DMS 273 (cell line): ENCODE measurements at regions not wholly inside any gene's neighbourhood (a gene's known extent, or its start where the extent isn't known, plus 50 kb on each side); places are given as distances from the start of the nearest gene placed in this dataset.

Experiments
- DNase-seq: peaks from one replicate; lab custom pipeline; 2025; ENCODE audit not compliant: unreplicated experiment; lab: John Stamatoyannopoulos, UW

DNA sequence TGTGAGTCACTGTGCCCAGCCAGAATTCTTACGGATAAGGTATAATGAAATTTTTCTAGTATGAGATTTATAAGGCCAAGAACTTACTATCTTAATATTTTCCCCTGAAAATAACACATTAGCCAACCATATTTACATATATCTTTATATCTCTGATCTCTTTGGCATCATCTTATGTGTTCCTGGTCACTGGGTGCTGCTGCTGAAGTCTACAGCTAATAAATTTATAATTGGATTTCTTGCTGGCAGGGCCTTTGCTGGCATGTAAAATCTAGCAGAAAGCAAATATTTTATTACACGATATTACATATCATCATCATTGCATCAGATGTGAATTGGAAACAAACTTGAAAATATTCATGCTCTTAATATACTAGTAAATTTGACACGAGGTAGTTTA, 590.7 kb downstream of the ANXA1 start:
- DNase-seq = no peak

DNA sequence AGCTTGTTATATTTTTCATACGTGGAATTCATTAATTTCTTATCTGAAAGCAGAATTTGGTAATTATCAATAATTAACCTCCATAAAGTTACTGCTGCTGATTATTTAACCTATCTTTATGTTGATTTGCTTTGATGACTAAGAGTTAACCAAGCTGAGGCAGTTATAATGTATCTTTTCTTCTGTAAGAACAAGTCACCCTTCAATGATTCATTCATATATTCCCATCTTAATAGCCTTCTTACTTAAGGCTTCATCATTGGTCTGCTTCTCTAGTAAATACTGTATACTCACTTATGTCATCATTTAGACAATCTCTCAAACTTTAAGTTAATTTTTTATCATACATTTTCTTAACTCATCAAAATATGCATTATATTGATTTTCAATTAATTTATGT, 592.2 kb downstream of the ANXA1 start:
- no peak for DNase-seq

DNA sequence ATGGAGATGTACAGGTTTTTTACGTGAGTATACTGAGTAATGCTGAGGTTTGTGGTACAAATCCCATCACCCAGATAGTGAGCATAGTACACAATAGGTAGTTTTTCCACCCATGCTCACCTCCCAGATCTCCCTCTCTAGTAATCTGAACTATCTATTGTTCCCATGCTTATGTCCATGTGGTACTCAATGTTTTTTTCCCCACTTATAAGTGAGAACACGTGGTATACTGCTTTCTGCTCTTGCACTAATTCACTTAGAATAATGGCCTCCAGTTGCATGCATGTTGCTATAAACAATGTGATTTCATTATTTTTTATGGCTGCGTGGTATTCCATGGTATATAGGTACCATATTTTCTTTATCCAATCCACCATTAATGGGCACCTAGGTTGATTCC, 593.9 kb downstream of the ANXA1 start:
- no peak for DNase-seq

DNA sequence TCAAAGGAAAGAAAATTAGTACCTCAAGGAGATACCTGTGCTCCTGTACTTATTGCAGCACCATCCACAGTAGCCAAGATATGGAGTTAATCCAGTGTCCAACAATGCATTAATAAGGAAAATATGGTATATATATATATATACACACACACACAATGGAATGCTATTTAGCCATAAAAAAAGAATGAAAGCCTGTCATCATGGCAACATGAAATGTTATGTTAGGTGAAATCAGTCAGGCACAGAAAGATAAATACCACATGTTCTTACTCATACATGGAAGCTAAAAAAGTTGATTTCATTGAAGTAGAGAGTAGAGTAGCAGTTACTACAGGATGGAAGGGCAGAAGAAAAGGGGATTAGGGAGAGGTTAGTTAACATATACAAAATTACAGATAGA, 601.5 kb downstream of the ANXA1 start:
- no peak for DNase-seq

DNA sequence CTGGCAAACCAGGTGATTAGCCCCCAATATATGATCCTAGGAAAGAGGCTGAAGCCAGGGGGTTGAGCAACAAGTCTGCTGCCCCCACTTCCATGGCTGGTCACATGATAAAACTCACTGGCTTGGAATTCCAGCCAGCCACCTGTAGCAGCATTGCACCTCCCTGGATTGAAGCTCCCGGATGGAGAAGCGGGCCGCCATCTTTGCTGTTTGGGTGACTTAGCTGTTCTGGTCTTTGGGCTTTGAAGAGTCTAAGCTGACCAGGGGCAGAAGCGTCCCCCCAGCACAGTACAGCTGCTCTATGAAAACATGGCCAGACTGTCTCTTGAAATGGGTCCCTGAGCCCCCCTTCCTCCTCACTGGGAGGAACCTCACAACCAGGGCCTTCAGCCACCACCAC, 610.2 kb downstream of the ANXA1 start:
- DNase-seq = no peak

DNA sequence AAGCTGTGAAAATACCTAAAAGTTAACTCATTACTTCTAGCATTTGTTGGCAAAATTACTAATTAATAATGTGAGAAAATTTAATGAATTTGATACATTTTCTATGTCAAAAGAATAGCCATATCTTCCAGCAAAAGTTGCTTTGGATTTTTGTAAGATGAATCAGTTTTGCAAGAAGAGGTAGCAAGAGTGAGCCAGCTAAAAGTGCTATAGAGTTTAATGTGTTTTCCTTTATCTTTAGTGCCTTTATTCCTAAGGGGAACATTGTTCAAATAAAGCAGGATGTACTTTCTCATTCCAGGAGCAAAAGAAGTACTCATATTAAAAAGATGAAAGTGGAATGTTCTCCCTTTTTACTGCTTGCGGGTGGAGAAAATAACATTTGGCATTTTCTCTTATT, 622.2 kb downstream of the ANXA1 start:
- DNase-seq = no peak

DNA sequence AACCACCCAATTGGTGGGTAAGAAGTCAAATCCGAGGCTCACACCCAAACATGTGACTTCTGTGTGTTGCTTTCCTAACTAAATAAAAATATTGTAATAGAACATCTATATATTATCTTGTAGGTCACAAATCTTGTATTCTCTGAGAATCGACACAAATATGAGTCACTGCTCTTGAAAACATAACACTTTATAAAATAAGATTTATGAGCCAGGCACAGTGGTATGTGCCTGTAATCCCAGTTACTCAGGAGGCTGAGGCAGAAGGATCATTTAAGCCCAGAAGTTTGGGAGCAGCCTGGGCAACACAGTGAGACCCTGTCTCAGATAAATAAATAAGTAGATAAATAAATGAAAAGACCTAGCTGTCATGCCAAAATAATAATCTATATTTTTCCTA, 624.1 kb downstream of the ANXA1 start:
- DNase-seq = no peak

DNA sequence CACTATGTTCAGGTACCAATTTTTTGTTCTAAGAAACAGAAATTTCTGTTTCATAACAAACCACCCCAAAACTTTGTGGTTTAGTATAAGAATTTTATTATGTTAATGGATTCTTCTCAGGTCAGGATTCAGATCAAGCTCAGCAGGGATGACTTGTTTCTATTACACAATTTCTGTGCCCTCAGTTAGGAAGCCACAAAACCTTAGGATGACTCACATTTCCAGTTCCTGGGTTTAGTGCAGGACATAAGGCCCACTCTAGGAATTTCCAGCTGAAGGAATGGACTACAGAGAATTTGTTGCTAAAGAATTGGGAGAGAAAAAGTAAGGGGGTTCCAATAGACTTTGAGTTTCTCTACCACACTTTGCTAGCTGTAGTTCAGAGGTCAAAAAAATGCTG, 629.3 kb downstream of the ANXA1 start:
- DNase-seq = no peak

DNA sequence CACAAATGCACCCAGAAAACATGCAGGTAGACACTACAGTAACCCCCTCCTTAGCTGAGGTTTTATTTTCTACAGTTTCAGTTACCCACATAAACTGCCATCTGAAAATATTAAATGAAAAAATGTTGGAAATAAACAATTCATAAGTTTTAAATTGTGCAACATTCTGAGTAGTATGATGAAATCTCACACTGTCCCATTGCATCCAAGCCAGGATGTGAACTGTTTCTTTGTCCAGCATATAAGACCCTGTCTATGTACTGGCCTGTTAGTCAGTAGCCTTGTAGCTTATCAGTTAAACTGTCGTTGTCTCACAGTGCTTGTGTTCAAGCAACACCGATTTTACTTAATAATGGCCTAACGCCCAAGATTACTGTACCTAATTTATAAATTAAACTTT, 630.5 kb downstream of the ANXA1 start:
- DNase-seq = no peak

DNA sequence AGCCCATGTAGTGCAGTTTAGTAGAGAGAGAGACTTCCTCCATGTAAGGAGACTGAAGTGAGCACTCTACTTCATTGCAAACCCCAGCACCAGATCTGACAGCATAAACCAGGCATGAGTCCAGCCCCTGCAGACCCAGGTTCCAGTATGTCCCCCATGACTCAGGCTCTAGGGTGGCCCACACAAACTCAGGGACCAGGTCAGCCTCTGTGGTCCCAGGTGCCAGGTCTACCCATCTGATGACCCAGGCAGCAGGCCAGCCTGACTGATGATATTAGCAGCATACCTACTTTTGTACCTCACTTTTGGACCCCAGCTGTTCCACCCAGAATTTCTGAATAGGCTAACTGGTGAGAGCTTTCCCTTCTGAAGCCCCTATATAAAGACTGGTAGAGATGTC, 647.8 kb downstream of the ANXA1 start:
- DNase-seq = no peak

DNA sequence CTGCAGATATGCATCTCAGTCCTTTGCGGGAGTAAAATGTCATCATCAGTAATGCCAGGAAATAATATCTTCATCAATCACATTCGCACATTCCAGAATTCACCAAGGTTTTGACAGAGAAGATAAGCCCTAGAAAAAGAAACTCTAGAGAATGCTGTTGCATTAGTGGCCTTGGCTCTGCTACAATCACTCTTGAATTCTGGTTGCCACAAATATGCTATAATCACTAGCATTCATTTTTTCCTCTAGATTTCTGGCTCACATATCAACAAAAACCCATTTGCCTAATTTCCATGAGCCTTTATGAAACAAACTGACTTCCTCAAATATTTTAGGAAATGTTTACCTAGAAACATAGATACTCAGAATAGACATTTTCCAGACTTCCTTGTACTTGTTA, 653.4 kb downstream of the ANXA1 start:
- no peak for DNase-seq

DNA sequence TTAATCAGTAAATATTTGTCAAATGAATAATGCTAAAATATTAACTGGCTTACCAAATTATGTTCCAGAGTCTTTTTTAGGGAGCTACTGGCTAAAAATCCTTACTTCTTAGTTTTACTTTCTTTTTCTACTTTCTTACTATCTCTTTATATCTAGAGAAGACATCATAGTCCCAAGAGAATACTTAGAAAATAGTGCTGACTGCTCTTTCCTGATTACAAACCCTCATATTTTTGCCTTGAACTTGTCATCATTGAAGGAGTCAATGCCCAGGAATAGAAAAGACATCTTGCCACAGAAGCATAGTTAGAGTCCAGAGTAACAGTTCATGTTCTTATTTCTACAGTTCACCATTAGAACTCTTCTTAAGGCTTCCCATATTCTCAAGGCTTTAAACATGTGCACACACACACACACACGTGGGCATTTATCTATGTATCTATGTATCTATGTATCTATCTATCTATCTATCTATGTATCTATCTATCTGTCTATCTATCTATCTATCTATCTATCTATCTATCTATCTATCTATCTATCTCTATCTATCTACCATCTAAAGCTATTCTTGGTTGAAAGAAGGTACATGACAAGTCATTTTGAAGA, 654.3 kb downstream of the ANXA1 start:
- no peak for DNase-seq

DNA sequence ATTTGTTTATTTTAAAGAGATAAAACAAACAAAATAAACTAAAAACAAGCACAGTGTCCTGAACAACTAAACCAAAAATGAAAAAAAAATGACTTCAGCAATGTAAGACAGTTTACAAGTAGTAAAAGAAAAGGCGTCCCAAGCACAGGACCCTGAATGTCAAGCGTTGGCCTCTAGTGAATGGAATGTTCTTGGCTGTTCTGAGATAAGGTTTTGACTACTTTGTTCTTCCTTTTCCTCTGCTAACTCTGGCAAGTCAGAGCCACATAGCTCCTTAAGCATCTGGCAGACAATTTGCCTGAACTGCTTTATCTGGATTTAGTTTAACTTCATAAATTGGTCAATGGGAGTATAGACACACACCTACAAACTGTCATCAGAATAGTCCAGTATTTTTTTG, 655.2 kb downstream of the ANXA1 start:
- no peak for DNase-seq

DNA sequence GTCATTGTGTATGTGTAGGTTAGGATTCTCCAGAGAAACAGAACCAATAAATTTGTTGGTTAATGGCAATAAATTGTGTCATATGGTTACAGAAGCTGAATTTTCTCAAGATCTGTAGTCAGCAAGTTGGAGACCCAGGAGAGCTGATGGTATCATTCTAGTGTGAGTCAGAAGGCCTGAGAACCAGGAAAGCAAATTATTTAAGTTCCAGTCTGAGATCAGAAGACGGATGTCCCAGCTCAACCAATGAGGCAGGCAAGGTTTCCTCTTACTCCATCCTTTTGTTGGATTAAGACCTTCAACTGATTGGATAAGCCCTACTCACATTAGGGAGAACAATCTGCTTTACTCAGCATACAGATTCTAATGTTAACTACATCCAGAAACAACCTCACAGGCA, 656.3 kb downstream of the ANXA1 start:
- DNase-seq = no peak

DNA sequence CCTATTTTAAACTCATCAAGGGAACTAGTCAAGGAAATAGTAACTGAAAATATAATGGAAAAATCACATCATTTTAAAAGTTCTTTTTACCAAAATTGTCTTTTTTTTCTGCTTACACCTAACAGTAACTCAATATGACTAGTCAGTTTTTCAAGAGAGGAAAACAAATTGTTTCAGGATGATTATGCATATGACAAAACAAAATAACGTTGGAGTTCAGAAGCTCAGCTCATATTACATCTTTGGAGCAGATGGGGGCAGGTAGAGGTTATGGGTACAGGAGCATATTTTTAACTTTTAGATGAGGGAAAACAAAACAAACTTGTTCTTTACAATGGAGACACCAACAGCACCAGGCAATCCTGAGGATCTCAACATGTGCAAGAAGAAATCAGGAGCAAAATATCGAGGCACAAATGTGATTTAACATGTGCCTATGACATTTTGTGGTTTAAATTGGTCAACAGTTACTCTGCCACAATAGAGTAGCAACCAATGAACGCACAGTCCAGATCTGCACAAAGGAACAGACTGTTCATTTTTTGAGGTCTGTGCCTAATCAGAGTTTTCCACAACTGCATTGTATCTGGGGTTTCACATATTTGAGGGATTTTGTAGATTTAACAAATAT, 659.0 kb downstream of the ANXA1 start:
- DNase-seq = no peak

DNA sequence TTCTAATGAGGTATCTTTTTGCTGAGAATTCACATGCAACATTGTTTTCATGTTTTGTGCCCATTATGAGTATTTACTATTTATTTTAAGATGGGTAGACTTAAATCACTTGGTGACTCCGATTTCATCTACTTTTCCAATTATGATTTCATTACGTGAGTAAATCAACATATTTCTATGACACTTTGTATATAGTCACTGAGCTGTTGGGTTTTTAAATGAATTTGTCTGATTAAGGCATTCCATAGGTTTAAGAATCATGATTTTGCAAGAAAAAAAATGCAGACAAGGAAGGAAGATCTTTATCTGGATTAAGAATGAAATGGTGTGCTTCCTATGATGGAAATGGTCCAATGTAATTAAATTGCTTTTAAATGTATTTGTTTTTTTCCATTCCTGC, 661.9 kb downstream of the ANXA1 start:
- no peak for DNase-seq

DNA sequence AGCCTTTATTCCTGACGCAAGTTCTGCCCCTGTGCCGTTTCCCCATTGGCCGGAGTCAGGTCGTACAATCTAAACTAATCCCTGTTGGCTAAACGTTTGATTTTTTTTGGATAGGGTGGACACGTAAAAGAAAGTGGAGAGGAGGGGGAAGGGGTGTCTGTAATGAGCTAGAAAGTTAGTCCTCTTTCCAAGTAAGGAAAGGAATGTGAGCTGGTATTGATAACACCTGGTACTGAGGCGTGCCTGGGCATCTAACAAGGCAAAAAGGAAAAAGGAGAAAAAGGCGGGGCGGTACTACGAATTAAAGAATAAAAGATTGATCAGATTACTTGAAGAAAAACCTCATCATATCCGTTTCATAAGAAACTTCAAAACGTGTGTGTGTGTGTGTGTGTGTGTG, 665.2 kb downstream of the ANXA1 start:
- no peak for DNase-seq

DNA sequence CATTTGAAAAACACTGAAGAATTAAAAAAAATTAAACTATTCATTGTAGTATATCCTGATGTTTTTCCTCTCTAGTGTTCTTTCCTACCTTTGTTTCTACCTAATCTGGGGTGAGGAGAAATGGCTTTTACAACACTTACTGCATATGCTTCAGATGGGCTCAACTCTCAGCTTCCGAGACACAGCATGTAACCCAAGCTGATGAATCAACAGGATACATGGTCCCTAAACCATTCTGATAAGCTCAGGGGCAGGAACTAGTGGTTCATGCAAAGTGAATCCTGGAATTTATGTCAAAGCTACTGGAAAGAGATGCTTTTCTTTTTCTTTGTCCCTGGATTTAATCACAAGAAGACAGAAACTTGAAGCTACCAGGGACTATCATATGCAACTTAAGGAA, 672.5 kb upstream of the RORB start:
- DNase-seq = no peak

DNA sequence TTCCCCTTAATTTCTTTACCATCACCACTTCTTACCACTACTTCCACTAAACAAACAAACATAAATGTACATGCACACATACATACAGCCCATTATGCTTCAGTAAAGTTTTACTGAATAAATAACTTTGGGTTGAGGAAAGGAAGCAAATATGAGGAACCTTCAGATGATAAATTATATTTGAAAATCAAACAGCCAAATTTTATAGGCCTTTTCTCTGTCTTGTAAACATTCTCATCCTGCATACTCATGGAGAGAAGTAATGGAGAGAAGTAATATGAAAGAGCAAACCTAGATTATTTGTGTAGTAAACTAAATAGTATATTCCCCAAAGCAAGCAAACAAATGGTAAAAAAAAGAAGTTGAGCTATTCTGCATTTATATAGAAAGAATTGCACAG, 658.3 kb upstream of the RORB start:
- DNase-seq = no peak

DNA sequence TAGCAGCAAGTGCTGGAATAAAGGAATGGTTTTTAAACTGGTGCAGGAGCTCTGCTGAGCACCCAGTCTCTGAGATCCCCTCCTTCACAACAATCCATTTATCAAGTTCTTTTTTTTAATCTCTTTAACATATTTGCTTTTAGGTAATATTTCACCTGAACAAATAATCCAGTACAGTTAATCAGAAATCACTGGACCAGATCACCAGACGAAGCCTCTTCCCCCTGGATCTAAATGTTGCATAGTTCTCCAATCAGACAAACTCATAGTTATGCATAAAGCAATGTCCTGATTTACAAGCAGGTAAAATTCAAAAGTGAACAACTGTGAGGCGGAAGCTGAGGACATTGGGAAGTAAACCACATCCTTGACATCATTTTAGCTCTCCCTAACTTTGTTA, 657.7 kb upstream of the RORB start:
- no peak for DNase-seq

DNA sequence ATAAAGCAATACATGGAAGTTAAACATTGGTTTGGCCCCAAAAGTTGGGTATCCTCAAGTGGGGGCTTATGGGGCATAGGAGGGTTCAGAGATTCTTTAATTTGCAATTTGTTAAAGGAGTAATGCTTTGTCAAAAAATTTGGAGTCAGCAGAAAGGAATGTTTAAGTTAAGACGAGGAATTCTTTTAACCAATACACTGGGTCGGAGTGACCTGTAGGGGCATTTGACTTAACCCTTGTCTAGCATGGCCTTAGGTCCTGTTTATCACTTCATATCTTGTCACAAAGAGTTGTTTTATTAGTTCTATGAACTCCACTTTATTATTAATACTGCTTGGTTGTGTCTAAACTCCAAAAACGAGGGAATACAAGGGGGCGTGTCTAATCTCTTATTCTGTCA, 656.1 kb upstream of the RORB start:
- DNase-seq = no peak

DNA sequence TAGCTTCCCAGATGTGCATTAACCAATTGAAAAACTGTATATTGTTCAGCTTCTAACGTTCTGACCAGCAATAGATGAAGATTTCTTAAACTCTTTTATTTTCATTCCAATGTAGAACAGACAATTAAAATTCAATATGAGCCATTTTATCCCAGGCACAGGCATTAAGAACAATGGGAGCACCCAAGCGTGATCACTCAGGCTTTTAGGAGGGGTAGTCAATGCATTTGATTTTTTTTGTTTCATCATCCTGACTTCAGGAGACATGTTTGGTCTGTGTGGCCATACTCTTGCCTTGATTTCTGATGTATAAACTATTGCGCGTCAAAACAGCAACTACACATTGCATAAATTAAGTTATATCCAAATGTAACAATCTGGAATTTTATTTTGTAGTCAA, 653.0 kb upstream of the RORB start:
- DNase-seq = no peak

DNA sequence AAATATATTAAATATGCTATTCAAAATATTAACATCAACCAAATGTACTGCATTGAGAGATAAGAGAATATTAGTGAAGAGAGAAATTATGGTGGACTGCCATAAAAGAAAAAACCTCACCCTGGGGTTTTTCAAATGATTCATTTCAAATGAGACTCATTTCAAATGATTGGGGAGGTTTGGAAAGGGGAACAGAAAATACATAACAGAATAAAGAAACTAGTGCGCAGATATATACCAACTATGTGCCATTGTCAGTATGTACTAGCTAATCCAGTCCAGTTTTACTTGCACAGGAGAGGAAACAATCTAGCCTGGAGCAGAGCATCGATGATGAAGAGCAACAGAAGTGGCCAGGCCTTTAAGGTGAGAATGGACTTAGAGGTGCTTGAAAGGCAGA, 651.6 kb upstream of the RORB start:
- DNase-seq = no peak
